Ovary (tissue), 7 donors: ENCODE measurements at regions not wholly inside any gene's neighbourhood (a gene's known extent, or its start where the extent isn't known, plus 50 kb on each side); places are given as distances from the start of the nearest gene placed in this dataset.

Source experiments
- DNase-seq, 5 donors: peaks; one replicate each; pipeline ENCODE4 v3.0.0-alpha.2; 2019 to 2020
- H3K27ac ChIP-seq, 2 donors: fragments of 200-600 bp; one replicate each; pipeline versions ENCODE4 v1.5.1 to v1.8.0; 2019 to 2022
- H3K27me3 ChIP-seq: fragments of 200-600 bp; one replicate; pipeline ENCODE4 v1.8.0; 2022
- H3K36me3 ChIP-seq: fragments of 200-600 bp; sonication (generic); one replicate; pipeline ENCODE4 v1.5.1; 2019
- H3K4me1 ChIP-seq: one replicate; pipeline ENCODE4 v1.8.1; 2013; ENCODE audit warnings: mild to moderate bottlenecking, moderate library complexity; ENCODE audit not compliant: insufficient read depth
- H3K4me3 ChIP-seq: fragments of 200-600 bp; sonication (generic); one replicate; pipeline ENCODE4 v1.5.1; 2017
- H3K9me3 ChIP-seq, 2 donors: fragments of 200-600 bp in 1 of 2; sonication (generic) in 1 of 2; one replicate each; pipeline versions ENCODE4 v1.5.1 to v1.8.1; 2013 to 2019; ENCODE audit warnings: mild to moderate bottlenecking in 1 of 2, moderate library complexity in 1 of 2
- EP300 ChIP-seq: sonication (generic); formaldehyde crosslinking; IDR thresholded peaks from one replicate; pipeline ENCODE4 v1.6.1; 2017; ENCODE audit warnings: antibody characterized with exemption
- POLR2A ChIP-seq: fragments of 450-650 bp; IDR thresholded peaks from one replicate; pipeline ENCODE4 v1.6.1; 2017; ENCODE audit warnings: antibody characterized with exemption, mild to moderate bottlenecking, moderate library complexity
- WGBS, 3 donors: extraction: QIAGEN DNeasy Blood & Tissue Kit in 1 of 3; methylation state at CpG; one replicate each; pipeline versions ENCODE4 v1.1.5 to v1.1.7; 2013 to 2017; 5-methylcytosine and 5-hydroxymethylcytosine counted together
- intact Hi-C, 4 donors: fragments of 100-400 bp; cut with DNase I; formaldehyde crosslinking; loops; one replicate each; pipeline versions ENCODE4 v1.11.0 to v1.15.1; 2022 to 2023
- TF ChIP-seq, protein P1 (sequence below), 3 donors: fragments of 450-650 bp in 2 of 3; fragments of 200-600 bp in 1 of 3; IDR thresholded peaks; one replicate each; pipeline versions ENCODE4 v1.5.1 to v1.8.0; 2016 to 2022; ENCODE audit warnings: antibody characterized with exemption in 3 of 3, mild to moderate bottlenecking in 1 of 3
- donor health status: DM: no; HTN: no; CAD: no; lungs with moderate emphysema.
- donor health status: DM: no; HTN: no; CAD: no.
- donor health status: Bipolar disorder and iron deficiency.
- donor health status: DM: no; HTN: no; CAD: no.
- donor health status: DM: yes; HTN: yes; CAD: no.

DNA sequence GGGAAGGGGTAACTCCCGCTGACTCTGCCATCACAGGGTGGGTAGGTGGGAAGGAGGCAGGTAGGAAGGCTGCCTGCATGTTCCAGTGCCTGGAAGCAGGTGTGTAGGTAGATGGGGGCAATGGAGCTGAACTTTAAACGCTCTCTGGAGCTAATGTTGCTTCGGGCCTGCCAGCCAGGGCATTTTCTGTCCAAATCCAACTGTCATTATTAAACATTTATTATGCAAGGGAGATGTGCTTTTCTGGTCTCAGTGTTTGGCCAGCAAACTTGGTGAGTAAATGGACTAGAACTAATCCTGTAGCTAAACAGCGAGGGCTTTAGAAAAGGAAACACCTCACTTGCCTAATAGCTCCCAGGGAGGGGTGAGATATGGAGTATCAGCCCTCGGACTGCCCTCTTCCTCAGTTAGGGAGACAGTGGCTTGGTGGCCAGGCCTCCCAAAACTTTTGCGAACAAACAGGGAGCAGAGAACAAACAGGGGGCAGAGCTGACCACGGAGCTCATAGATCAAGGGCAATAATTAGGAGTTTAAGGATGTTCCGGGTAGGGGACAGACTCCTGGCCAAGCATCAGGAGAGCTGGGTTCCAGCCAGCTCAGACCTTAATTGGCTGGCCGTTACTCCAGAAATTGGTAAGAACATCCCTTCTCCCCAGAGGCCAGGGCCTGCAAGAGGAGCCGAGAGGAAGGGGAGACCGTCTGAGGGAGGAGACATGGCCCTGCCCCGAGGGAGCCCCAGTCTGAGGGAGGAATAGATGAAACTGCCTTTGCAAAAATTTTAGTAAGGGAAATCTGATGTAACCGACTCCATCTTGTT lies 131.1 kb downstream of the VEGFA start:
- H3K4me3 ChIP-seq, result no peak overlapping the region
- TF ChIP-seq POLR2A (no peak), EP300 (no peak)
- TF ChIP-seq, protein P1, sequence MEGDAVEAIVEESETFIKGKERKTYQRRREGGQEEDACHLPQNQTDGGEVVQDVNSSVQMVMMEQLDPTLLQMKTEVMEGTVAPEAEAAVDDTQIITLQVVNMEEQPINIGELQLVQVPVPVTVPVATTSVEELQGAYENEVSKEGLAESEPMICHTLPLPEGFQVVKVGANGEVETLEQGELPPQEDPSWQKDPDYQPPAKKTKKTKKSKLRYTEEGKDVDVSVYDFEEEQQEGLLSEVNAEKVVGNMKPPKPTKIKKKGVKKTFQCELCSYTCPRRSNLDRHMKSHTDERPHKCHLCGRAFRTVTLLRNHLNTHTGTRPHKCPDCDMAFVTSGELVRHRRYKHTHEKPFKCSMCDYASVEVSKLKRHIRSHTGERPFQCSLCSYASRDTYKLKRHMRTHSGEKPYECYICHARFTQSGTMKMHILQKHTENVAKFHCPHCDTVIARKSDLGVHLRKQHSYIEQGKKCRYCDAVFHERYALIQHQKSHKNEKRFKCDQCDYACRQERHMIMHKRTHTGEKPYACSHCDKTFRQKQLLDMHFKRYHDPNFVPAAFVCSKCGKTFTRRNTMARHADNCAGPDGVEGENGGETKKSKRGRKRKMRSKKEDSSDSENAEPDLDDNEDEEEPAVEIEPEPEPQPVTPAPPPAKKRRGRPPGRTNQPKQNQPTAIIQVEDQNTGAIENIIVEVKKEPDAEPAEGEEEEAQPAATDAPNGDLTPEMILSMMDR (IDR thresholded peaks at IDR 0.05), result no peak
- H3K27ac ChIP-seq, result no peak overlapping the region
- 43 to 52% (median 45%) methylated on average over 13 of the region's 13 CpGs for WGBS, 3 donors
- no peaks in the 10 kb centered on the region for H3K9me3 ChIP-seq
- no peaks in the 10 kb centered on the region for H3K36me3 ChIP-seq
- no peaks in the 10 kb centered on the region for H3K4me1 ChIP-seq
- peak in 2 of 5 donors; percentile 33 to 54 for DNase-seq
- intact Hi-C loops, result no loop called here
- H3K27me3 ChIP-seq, result no peaks in the 10 kb centered on the region

DNA sequence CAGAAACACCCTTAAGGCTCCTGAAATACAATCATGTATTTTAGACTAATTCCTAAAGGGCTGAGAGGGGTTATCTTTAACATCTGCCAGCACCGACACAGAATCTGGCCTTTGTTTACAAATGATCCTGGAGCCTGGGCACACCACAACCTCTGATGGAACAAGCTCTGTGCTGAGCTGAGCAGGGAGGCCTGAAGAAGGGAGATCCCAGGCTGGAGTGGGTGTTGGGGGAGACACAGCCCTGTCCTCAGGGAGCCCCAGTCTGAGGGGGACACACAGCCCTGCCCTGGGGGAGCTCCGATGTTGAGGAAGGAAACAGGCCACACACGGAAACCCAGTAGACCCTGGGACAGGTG lies 130.5 kb downstream of the VEGFA start:
- 83 to 87% (median 85%) methylated on average over 3 of the region's 3 CpGs for WGBS, 3 donors
- H3K4me1 ChIP-seq, result no peaks in the 10 kb centered on the region
- H3K4me3 ChIP-seq, result no peak overlapping the region
- H3K27me3 ChIP-seq, result no peaks in the 10 kb centered on the region
- TF ChIP-seq EP300, result no peak
- TF ChIP-seq, protein P1 (IDR thresholded peaks at IDR 0.05), result no peak
- no peak for TF ChIP-seq POLR2A
- DNase-seq, result no peak
- intact Hi-C loops, result no loop called here
- H3K9me3 ChIP-seq, result no peaks in the 10 kb centered on the region
- no peaks in the 10 kb centered on the region for H3K36me3 ChIP-seq
- H3K27ac ChIP-seq, result no peak overlapping the region

DNA sequence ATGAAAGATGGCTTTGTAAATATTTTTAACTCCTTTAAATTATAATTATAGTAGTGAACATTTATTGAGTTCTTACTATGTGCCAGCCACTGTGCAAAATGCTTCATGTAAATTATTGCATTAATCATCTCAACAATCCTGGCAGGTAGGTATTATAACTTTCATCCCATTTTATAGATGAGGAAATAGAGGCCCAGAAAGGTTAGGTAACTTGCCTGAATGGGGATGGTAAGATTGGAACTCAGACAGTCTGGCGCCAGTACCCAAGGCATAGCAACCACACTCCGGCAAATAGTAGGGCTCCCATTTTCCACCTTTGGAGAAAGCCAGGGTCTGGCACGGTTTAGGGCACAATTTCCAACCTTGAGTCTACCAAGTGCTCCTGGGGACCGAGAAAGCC lies 129.8 kb downstream of the VEGFA start:
- Histone ChIP-seq H3K27me3 (no peaks in the 10 kb centered on the region), H3K4me3 (no peak overlapping the region), H3K36me3 (no peaks in the 10 kb centered on the region), H3K9me3 (no peaks in the 10 kb centered on the region), H3K4me1 (no peaks in the 10 kb centered on the region), H3K27ac (no peak overlapping the region)
- TF ChIP-seq EP300 (no peak), POLR2A (no peak)
- TF ChIP-seq, protein P1 (IDR thresholded peaks at IDR 0.05), result no peak
- 93 to 99% (median 98%) methylated on average over 4 of the region's 4 CpGs for WGBS, 3 donors
- intact Hi-C loops, result no loop called here
- DNase-seq, result no peak

DNA sequence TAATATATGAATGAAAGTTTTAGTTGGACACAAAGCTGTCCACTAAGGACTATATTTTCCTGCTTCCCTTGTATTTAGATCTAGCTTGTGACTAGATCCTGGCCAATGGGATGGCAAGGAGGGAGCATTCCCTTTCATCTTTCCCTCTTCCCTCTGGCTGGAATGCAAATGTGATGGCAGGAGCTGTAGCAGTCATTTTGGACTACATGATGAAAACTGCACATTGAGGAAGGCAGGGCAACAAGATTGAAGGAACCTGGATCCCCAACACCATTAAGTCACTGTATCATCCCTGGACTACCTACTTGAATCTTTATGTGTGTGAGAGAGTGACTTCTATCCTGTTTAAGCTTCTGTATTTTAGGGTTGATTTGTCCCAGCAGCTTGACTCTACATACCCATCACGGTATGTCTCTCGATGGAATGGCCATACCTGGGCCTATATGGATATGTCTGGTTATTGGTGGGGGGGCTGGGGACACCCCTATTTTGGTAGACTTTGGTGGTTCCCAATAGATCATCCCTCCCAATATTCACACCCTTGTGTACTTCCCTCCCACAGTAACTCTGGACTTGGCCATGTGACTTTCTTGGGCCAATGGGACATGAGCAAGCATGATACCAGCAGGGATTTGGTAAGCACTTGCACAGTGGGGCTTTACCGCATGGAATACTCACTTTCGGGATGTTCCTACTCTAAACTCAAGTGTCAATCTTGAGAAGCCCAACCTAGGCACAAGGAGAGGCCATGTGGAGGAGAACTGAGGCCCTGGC lies 128.5 kb downstream of the VEGFA start:
- H3K36me3 ChIP-seq, result no peaks in the 10 kb centered on the region
- H3K27ac ChIP-seq, result no peak overlapping the region
- no peaks in the 10 kb centered on the region for H3K9me3 ChIP-seq
- H3K4me1 ChIP-seq, result no peaks in the 10 kb centered on the region
- no peaks in the 10 kb centered on the region for H3K27me3 ChIP-seq
- no peak for TF ChIP-seq POLR2A
- TF ChIP-seq, protein P1 (IDR thresholded peaks at IDR 0.05), result no peak
- TF ChIP-seq EP300, result no peak
- intact Hi-C loops, result no loop called here
- 93 to 97% (median 97%) methylated on average over 4 of the region's 4 CpGs for WGBS, 3 donors
- H3K4me3 ChIP-seq, result no peak overlapping the region
- DNase-seq, result no peak
